A549 (cell line): ENCODE measurements at regions not wholly inside any gene's neighbourhood (a gene's known extent, or its start where the extent isn't known, plus 50 kb on each side); places are given as distances from the start of the nearest gene placed in this dataset.

Experiments
- MAX ChIP-seq: IDR thresholded peaks from 2 replicates; pipeline ENCODE4 v1.6.1; 2012
- NPAS2 ChIP-seq: fragments of 250-450 bp; sonication (Bioruptor Pico); IDR thresholded peaks from 2 replicates; pipeline ENCODE4 v1.8.0; 2022; ENCODE audit warnings: mild to moderate bottlenecking, moderate library complexity, borderline replicate concordance
- POLR2A ChIP-seq: IDR thresholded peaks from 2 replicates; pipeline ENCODE4 v1.6.1; 2012; ENCODE audit warnings: mild to moderate bottlenecking, low read length
- TF ChIP-seq, protein P1 (sequence below): fragments of >200 bp; sonication (Bioruptor Twin); formaldehyde crosslinking; IDR thresholded peaks from 3 replicates; pipeline ENCODE4 v1.5.1; 2016

- TF ChIP-seq MAX (no peak), NPAS2 (no peak), POLR2A (no peak)
- TF ChIP-seq, protein P1, sequence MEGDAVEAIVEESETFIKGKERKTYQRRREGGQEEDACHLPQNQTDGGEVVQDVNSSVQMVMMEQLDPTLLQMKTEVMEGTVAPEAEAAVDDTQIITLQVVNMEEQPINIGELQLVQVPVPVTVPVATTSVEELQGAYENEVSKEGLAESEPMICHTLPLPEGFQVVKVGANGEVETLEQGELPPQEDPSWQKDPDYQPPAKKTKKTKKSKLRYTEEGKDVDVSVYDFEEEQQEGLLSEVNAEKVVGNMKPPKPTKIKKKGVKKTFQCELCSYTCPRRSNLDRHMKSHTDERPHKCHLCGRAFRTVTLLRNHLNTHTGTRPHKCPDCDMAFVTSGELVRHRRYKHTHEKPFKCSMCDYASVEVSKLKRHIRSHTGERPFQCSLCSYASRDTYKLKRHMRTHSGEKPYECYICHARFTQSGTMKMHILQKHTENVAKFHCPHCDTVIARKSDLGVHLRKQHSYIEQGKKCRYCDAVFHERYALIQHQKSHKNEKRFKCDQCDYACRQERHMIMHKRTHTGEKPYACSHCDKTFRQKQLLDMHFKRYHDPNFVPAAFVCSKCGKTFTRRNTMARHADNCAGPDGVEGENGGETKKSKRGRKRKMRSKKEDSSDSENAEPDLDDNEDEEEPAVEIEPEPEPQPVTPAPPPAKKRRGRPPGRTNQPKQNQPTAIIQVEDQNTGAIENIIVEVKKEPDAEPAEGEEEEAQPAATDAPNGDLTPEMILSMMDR = no peak
Observed at GRCh38 chr11:100445231-100445735, 241.8 kb upstream of the ARHGAP42 start.
